Forelimb muscle (tissue), 1 donor: ENCODE measurements at regions not wholly inside any gene's neighbourhood (a gene's known extent, or its start where the extent isn't known, plus 50 kb on each side); places are given as distances from the start of the nearest gene placed in this dataset.
A peak's percentile ranks its signal among the peaks of the same experiment; 100 is the strongest.

ENCODE experiments used
- DNase-seq: peaks from one replicate; pipeline ENCODE4 v3.0.0-alpha.2; 2013; ENCODE audit warnings: low read depth

GRCh38 chr11:13869398-13869886, 93.1 kb upstream of the SPON1 start:
- DNase-seq = no peak

DNA sequence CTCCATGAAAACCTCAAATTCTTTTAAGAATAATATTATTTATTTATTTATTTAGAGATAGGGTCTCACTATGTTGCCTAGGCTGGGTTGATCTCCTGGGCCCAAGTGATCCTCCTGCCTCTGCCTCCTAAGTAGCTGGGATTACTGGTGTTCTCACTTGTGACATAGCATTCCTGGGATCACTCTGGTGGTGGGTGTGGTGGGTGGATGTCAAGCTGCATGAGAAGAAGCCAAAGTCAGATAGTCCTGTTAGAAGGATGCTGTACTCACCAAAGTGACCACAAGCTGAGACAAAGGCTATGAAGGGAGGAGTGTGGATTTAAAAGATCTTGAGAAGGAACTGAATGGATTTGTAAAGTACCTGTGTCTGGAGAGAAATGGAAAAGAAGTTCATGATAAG, 87.9 kb upstream of the SPON1 start:
- DNase-seq = no peak

DNA sequence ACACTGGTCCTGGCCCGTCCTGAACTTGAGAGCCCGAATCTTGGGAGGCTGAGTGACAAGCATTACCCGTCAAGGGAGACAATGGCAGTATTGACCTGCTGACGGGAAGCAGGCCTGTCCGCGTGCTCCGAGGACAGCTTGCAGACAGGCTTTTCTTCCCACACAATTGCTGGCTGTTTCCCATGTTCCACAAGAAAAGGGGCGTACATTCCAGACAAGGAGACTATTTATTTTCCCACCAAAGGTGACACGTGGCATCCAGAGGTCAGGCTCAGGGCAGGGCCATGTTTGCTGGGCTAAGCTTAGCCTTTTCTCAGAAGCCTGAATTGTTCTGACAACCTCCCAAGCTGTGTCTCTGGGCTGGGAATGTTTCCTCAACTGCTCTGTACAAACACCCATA, 86.9 kb upstream of the SPON1 start:
- DNase-seq = no peak

DNA sequence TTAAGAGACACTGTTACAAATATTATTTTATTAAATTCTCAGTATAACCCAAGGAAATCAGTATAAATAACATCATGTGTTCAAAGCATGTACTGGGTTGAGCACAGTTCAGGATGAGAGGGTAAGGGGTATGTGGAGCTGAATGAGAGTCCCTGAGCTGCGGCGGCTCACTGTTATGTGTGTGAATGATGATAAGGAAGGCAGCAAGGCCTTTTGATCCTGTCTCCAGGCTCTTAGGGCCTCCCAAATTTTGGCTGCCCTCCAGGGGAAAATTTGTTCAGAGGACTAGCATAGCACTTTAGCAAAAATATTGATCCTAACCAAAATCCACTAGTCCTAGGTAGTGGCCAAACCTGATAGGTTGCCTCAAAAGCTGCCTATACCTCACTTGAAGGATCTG, 86.1 kb upstream of the SPON1 start:
- no peak for DNase-seq

- no peak for DNase-seq
Observed at GRCh38 chr11:13878077-13878476, 84.4 kb upstream of the SPON1 start.

GRCh38 chr11:13880634-13881033, 81.9 kb upstream of the SPON1 start:
- DNase-seq = no peak

DNA sequence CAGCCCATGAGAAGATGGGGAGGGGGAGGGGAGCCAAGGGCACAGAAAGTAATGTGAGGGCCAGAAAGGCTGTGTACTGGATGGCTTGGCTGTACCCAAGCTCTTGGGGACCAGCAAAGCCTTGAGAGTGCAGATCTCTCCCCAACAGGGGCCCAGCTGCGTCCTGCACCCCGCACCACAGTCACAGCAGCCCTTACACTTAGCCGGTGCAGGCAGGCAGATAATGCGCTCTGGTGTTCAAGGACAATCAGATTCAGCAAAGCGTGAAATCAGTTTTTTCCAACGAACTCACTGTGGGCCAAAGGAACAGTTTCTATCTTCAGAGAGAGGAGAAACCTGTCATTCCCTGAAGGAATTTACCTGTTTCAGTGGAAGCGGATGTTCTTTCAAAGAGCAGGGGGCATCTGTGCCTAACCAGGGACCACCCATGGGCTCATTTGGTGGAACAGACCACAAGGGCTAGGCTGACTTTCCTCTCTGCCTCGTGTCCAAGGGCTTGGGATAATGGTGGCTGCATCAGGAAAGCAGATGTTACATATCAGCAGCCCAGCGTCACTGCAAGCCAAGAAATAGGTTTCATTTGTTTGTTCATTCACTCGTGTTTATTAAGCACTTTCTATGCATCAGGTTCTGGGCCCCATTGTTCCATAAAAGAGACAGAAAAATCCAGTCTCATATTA, 81.2 kb upstream of the SPON1 start:
- DNase-seq = no peak

DNA sequence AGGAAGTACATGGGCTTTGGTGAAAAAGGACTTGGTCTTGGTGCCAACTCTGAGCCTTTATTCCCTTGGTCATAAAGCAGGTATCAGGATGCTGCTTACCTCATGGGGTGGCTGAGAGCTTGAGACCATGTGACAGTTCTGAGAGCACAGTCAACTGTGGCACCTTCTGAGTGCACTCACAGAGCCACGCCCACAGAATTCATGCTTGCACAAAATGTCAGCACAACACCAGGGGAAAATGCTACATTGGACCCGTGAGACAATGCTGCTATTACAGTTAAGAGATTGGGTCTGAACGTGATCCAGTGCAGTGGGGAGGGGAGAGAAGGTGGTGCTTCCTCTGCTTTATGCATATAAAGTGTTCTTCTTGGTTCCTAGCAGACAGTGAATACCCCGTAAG, 79.5 kb upstream of the SPON1 start:
- no peak for DNase-seq

GRCh38 chr11:13883589-13883988, 78.9 kb upstream of the SPON1 start:
- no peak for DNase-seq

GRCh38 chr11:13884158-13884799, 78.2 kb upstream of the SPON1 start:
- DNase-seq = no peak

DNA sequence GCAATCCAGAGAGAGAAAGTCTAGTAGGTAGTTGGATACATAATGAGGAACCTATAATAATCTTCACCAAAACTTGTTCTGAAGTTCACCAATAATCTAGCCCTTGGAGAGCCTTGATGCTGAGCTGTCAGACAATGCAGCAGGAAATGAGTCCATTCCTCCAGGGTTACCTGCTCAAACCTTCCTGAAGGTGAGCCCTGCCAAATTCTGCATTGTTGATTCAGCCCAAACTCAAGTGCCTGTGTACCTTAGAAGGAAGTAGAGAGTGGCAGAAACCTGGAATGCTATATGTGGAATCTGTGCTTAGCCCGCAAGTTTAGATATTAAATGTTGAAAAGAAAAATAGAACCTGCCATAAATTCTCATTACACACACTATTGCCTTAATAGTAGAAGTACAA, 77.4 kb upstream of the SPON1 start:
- DNase-seq = no peak

DNA sequence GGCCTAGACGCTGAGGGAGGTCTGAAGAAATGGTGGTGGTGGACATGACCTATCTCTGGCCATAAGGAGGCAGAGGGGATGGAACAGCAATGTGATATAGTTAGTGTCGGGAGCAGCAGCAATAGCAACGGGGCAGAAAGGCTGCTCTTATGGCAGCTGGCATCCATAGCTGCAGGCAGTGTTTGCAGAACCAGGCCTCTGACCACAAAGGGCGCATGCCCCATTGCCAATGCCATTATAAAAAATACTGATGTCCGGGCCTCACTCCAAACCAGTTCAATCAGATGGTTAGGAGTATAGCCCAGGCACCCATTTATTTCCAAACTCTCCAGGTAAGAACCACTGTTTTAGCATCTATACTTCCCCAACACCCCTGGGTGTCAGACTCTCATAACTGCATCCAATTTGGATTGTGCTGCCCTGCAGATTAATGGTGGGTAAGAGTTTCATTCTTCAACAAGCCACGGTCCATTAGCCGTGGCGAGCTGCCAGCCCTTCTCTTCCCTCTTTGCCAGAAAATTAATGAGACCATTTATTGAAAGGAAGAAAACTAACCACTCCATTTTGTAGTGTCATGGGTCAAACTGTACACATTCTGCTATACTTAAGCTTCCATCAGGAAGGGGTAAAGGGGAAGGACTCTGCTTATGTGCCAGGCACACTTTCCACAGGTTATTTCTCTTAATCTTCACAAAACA, 72.8 kb upstream of the SPON1 start:
- no peak for DNase-seq

GRCh38 chr11:13891911-13892310, 70.6 kb upstream of the SPON1 start:
- DNase-seq = no peak

GRCh38 chr11:13896175-13896980, 66.1 kb upstream of the SPON1 start:
- no peak for DNase-seq

GRCh38 chr11:13896981-13897353, 65.6 kb upstream of the SPON1 start:
- DNase-seq = no peak

- no peak for DNase-seq
Observed at GRCh38 chr11:13897646-13898276, 64.8 kb upstream of the SPON1 start.

- DNase-seq = no peak
Observed at GRCh38 chr11:13899603-13900002, 62.9 kb upstream of the SPON1 start.

- peak; percentile 63 for DNase-seq
Observed at GRCh38 chr11:13902523-13902922, 60.0 kb upstream of the SPON1 start.

DNA sequence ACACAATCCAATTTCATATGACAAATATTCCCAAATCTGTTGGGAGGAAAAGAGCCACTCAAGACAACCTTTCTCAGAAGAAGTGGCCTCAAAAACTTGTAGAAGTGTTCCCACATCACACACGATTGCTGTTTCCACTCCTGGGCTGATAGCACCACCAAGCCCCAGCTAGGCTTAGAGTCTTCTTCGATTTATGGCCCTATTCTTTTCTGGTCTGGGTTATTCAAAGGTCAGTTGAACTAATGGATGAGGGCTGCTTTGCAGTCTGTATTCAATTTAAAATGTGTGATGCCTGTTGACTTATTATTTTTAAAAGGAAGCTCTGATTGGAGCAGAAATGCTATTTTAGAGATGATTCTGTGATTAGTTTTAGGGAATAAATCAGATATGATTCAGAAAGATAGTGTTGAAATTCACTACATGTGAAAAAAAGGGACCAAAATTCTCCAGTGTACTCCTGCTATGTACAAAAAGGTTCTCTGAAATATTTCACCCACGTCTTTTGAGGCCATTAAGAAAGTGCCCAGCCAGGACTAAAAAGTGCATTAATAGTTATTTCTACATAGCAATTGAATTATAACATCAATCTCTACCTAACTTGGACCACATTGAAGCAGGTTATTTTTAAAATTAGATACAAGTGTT, 57.3 kb upstream of the SPON1 start:
- DNase-seq = no peak

- no peak for DNase-seq
Observed at GRCh38 chr11:13907678-13908077, 54.8 kb upstream of the SPON1 start.

- DNase-seq = no peak
Observed at GRCh38 chr11:13908535-13908934, 54.0 kb upstream of the SPON1 start.
